ENCODE measurements at regions not wholly inside any gene's neighbourhood (a gene's known extent, or its start where the extent isn't known, plus 50 kb on each side); places are given as distances from the start of the nearest gene placed in this dataset.

GRCh38 chr6:93790981-93791380 is 371.6 kb upstream of the EPHA7 start:
- H3K36me3 ChIP-seq, result no peaks in the 10 kb centered on the region
- H3K27me3 ChIP-seq, result no peaks in the 10 kb centered on the region
- H3K9me3 ChIP-seq, result no peaks in the 10 kb centered on the region
- no peaks in the 10 kb centered on the region for H3K4me1 ChIP-seq
- no peak for DNase-seq
- H3K4me3 ChIP-seq, result no peak overlapping the region
- H3K27ac ChIP-seq, result no peak overlapping the region
- TF ChIP-seq POLR2A (IDR thresholded peaks at IDR 0.05) (no peak), CTCF (IDR thresholded peaks at IDR 0.05) (no peak)

- no peak overlapping the region for H3K27ac ChIP-seq
- no peaks in the 10 kb centered on the region for H3K4me1 ChIP-seq
- no peaks in the 10 kb centered on the region for H3K27me3 ChIP-seq
- H3K36me3 ChIP-seq, result no peaks in the 10 kb centered on the region
- TF ChIP-seq POLR2A (IDR thresholded peaks at IDR 0.05), result no peak
- no peak for TF ChIP-seq CTCF (IDR thresholded peaks at IDR 0.05)
- no peaks in the 10 kb centered on the region for H3K9me3 ChIP-seq
- H3K4me3 ChIP-seq, result no peak overlapping the region
- no peak for DNase-seq
Measured at GRCh38 chr6:93789532-93789931, 370.2 kb upstream of the EPHA7 start.

- Histone ChIP-seq H3K4me1 (no peaks in the 10 kb centered on the region), H3K4me3 (no peak overlapping the region), H3K9me3 (no peaks in the 10 kb centered on the region), H3K36me3 (no peaks in the 10 kb centered on the region), H3K27me3 (no peaks in the 10 kb centered on the region), H3K27ac (no peak overlapping the region)
- TF ChIP-seq CTCF (IDR thresholded peaks at IDR 0.05) (no peak), POLR2A (IDR thresholded peaks at IDR 0.05) (no peak)
- DNase-seq, result no peak
Measured at GRCh38 chr6:93787841-93788240, 368.5 kb upstream of the EPHA7 start.

- no peak overlapping the region for H3K4me3 ChIP-seq
- H3K4me1 ChIP-seq, result no peaks in the 10 kb centered on the region
- H3K27me3 ChIP-seq, result no peaks in the 10 kb centered on the region
- no peak for DNase-seq
- no peak for TF ChIP-seq CTCF (IDR thresholded peaks at IDR 0.05)
- TF ChIP-seq POLR2A (IDR thresholded peaks at IDR 0.05), result no peak
- H3K36me3 ChIP-seq, result no peaks in the 10 kb centered on the region
- H3K27ac ChIP-seq, result no peak overlapping the region
- H3K9me3 ChIP-seq, result no peaks in the 10 kb centered on the region
Measured at GRCh38 chr6:93786474-93787330, 367.3 kb upstream of the EPHA7 start.

GRCh38 chr6:93785694-93786030 is 366.3 kb upstream of the EPHA7 start:
- no peak overlapping the region for H3K27ac ChIP-seq
- TF ChIP-seq CTCF (IDR thresholded peaks at IDR 0.05), result no peak
- no peak for DNase-seq
- no peaks in the 10 kb centered on the region for H3K4me1 ChIP-seq
- H3K27me3 ChIP-seq, result no peaks in the 10 kb centered on the region
- peak overlapping the region in 1 of 4 donors; percentile 8 for H3K4me3 ChIP-seq
- H3K36me3 ChIP-seq, result no peaks in the 10 kb centered on the region
- no peaks in the 10 kb centered on the region for H3K9me3 ChIP-seq
